ENCODE measurements at regions not wholly inside any gene's neighbourhood (a gene's known extent, or its start where the extent isn't known, plus 50 kb on each side); places are given as distances from the start of the nearest gene placed in this dataset.

DNA sequence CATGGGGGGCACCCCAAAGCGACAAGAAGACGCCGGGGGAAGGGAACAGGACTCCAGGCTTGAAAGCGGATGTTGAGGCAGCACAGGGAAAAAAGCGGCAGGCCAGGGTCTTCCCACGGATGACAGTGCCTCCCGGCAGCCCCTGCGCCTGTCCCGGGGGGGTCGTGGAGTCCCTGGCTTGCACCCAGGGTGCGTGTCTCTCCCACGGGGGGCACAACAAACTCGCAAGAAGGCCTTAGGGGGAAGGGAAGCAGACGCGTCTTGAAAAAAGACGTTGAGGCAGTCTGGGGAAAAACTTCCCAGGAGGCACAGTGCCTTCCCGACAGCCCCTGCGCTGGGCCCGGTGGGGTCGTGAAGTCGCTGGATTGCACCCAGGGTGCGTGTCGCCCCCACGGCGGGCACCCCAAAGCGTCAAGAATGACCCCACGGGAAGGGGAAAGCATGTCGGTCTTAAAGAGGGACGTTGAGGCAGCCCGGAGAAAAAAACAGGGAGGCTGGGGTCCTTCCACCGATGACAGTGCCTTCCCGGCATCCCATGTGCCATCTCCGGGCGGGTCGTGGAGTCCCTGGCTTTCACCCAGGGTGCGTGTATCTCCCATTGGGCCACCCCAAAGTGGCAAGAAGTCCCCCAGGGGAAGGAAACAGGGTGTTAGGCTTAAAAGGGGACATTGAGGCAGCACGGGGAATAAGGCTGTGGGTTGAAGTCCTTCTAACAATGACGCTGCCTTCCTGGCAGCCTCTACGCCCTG is 159.9 kb upstream of the ALG10B start:
- H2AK9ac ChIP-seq (replicated peaks; ENCODE audit: low read depth, low read length, poor library complexity) = no peak overlapping the region
- no peak overlapping the region for H2BK5ac ChIP-seq (ENCODE audit: low read depth, low read length, poor library complexity, severe bottlenecking)
- H3K18ac ChIP-seq (ENCODE audit: low read depth, low read length) = no peak overlapping the region
- no peak overlapping the region for H4K91ac ChIP-seq (ENCODE audit: insufficient read depth, low read depth, low read length)
- H3K9me3 ChIP-seq (ENCODE audit: control insufficient read depth, insufficient read depth, low read length) = peaks cover 65% of the 10 kb centered on the region
- no peak overlapping the region for H4K5ac ChIP-seq (ENCODE audit: low read depth, low read length)
- no peak overlapping the region for H2BK120ac ChIP-seq (ENCODE audit: low read depth, low read length)
- no TSS peak for BruUV-seq (replicated peaks)
- no peak overlapping the region for H3K56ac ChIP-seq (ENCODE audit: extremely low read depth, insufficient read depth, low read length)
- no peak overlapping the region for H3K14ac ChIP-seq (replicated peaks; ENCODE audit: low read depth, low read length)
- no peak for DNase-seq
- no peak overlapping the region for H3K4ac ChIP-seq (ENCODE audit: low read depth, low read length)
- no peaks in the 10 kb centered on the region for H3K79me1 ChIP-seq (ENCODE audit: low read depth in 1 of 2, low read length in 2 of 2)
- H3K4me2 ChIP-seq (ENCODE audit: low read depth, low read length) = no peak overlapping the region
- intact Hi-C loops (cut with micrococcal nuclease) (no loop called here), in situ Hi-C loops (cut with MboI; ENCODE audit: low sequenced_read_pairs) (no loop called here), dilution Hi-C loops (cut with HindIII; ENCODE audit: low sequenced_read_pairs, unreplicated experiment) (no loop called here)
- no peak overlapping the region for H2AK5ac ChIP-seq (ENCODE audit: low read depth, low read length)
- TF ChIP-seq MAFK (IDR thresholded peaks at IDR 0.05; ENCODE audit: low read depth, low read length) (no peak), ELK1 (IDR thresholded peaks at IDR 0.05; ENCODE audit: borderline replicate concordance, low read depth, low read length) (no peak), MXI1 (IDR thresholded peaks at IDR 0.05; ENCODE audit: borderline replicate concordance, low read depth, low read length) (no peak), RFX5 (IDR thresholded peaks at IDR 0.05; ENCODE audit: low read depth, low read length) (no peak), NFE2L2 (IDR thresholded peaks at IDR 0.05; ENCODE audit: low read depth, low read length) (no peak), CHD1 (IDR thresholded peaks at IDR 0.05; ENCODE audit: low read depth, low read length) (no peak), SMC3 (IDR thresholded peaks at IDR 0.05; ENCODE audit: low read depth, low read length) (no peak), CEBPB (IDR thresholded peaks at IDR 0.05; ENCODE audit: low read depth, low read length) (no peak), RAD21 (IDR thresholded peaks at IDR 0.05; ENCODE audit: low read length) (no peak), BHLHE40 (IDR thresholded peaks at IDR 0.05; ENCODE audit: low read depth, low read length) (no peak), RCOR1 (IDR thresholded peaks at IDR 0.05; ENCODE audit: insufficient replicate concordance, low read length) (no peak), FOS (IDR thresholded peaks at IDR 0.05; ENCODE audit: low read depth, low read length) (no peak), POLR2A (IDR thresholded peaks at IDR 0.05; ENCODE audit: low read depth, low read length) (no peak), MAZ (IDR thresholded peaks at IDR 0.05; ENCODE audit: borderline replicate concordance, low read depth, low read length) (no peak)
- TF ChIP-seq, protein P1, sequence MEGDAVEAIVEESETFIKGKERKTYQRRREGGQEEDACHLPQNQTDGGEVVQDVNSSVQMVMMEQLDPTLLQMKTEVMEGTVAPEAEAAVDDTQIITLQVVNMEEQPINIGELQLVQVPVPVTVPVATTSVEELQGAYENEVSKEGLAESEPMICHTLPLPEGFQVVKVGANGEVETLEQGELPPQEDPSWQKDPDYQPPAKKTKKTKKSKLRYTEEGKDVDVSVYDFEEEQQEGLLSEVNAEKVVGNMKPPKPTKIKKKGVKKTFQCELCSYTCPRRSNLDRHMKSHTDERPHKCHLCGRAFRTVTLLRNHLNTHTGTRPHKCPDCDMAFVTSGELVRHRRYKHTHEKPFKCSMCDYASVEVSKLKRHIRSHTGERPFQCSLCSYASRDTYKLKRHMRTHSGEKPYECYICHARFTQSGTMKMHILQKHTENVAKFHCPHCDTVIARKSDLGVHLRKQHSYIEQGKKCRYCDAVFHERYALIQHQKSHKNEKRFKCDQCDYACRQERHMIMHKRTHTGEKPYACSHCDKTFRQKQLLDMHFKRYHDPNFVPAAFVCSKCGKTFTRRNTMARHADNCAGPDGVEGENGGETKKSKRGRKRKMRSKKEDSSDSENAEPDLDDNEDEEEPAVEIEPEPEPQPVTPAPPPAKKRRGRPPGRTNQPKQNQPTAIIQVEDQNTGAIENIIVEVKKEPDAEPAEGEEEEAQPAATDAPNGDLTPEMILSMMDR (conservative IDR thresholded peaks at IDR 0.05; ENCODE audit: low read depth, low read length) = no peak
- TF ChIP-seq, protein P2, sequence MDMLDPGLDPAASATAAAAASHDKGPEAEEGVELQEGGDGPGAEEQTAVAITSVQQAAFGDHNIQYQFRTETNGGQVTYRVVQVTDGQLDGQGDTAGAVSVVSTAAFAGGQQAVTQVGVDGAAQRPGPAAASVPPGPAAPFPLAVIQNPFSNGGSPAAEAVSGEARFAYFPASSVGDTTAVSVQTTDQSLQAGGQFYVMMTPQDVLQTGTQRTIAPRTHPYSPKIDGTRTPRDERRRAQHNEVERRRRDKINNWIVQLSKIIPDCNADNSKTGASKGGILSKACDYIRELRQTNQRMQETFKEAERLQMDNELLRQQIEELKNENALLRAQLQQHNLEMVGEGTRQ (IDR thresholded peaks at IDR 0.05; ENCODE audit: low read depth, low read length) = no peak
- H2BK20ac ChIP-seq (ENCODE audit: low read depth, low read length) = no peak overlapping the region
- no peaks in the 10 kb centered on the region for H3K27me3 ChIP-seq (ENCODE audit: control insufficient read depth, insufficient read depth, low read length)
- ChIA-PET POLR2A (ENCODE audit: unreplicated experiment) (no interaction called here), CTCF (no interaction called here)
- no peaks in the 10 kb centered on the region for H3K36me3 ChIP-seq (ENCODE audit: control insufficient read depth, insufficient read depth, low read length)
- no peaks in the 10 kb centered on the region for H3K4me1 ChIP-seq (ENCODE audit: control insufficient read depth, insufficient read depth, low read length)
- no peak overlapping the region for H2AFZ ChIP-seq (replicated peaks; ENCODE audit: low read length, poor library complexity)
- no peaks in the 10 kb centered on the region for H3K9me1 ChIP-seq (ENCODE audit: insufficient read depth, low read length)
- no peak overlapping the region for H3K27ac ChIP-seq (ENCODE audit: insufficient read depth, low read length)
- no peak overlapping the region for H4K8ac ChIP-seq (ENCODE audit: low read depth in 2 of 2, low read length in 2 of 2)
- H3K23ac ChIP-seq (ENCODE audit: low read depth, low read length) = no peak overlapping the region
- H2BK15ac ChIP-seq (ENCODE audit: low read depth, low read length) = no peak overlapping the region
- H4K20me1 ChIP-seq (ENCODE audit: insufficient read depth, low read length) = no peaks in the 10 kb centered on the region
- WGBS, 2 experiments (ENCODE audit: extremely low coverage in 2 of 2, insufficient read length in 1 of 2) = 72% methylated on average over 28 of the region's 39 CpGs; no CpG with 5 or more reads in 1 of the 2 experiments
- ATAC-seq (ENCODE audit: low read depth) = no peak
- no peak overlapping the region for H3K4me3 ChIP-seq (ENCODE audit: insufficient read depth, low read depth, low read length)
- H3K9ac ChIP-seq (ENCODE audit: low read depth, low read length) = no peak overlapping the region
